ENCODE measurements at regions not wholly inside any gene's neighbourhood (a gene's known extent, or its start where the extent isn't known, plus 50 kb on each side); places are given as distances from the start of the nearest gene placed in this dataset.

DNA sequence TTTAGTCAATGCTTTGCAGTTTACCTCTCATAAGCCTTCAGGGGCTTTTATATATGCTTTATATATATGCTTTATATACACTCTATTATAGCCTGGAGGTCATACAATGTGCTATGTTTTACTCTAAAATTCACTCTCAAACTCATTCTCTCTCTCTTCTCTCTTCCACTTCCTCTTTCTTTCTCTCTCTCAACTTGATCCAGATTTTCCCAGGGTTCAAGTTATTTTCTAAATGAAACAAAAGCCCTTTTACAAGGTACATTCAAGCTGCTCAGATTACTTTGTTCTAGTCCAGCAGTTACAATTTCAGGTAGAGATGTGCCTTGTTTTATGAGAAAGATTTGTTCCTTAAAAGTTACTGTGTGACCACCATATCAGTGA, 79.6 kb upstream of the ACP3 start:
- TF ChIP-seq POLR2AphosphoS5 (IDR thresholded peaks at IDR 0.05; ENCODE audit: low read depth, low read length) (no peak), POLR2A (IDR thresholded peaks at IDR 0.05; ENCODE audit: low read depth, low read length) (no peak)
